SJSA1 (cell line): ENCODE measurements at regions not wholly inside any gene's neighbourhood (a gene's known extent, or its start where the extent isn't known, plus 50 kb on each side); places are given as distances from the start of the nearest gene placed in this dataset.

Experiments used
- DNase-seq, 2 experiments: peaks; one replicate each; pipeline ENCODE4 v3.0.0-alpha.2; 2015 to 2020; ENCODE audit warnings: low spot score in 2 of 2, low read depth in 1 of 2
- H3K27ac ChIP-seq: fragments of 250-450 bp; sonication (Bioruptor Pico); 2 replicates; pipeline ENCODE4 v1.5.1; 2020; ENCODE audit warnings: mild to moderate bottlenecking, moderate library complexity
- H3K27me3 ChIP-seq: fragments of 250-450 bp; sonication (Bioruptor Pico); replicated peaks from 2 replicates; pipeline ENCODE4 v1.5.1; 2020; ENCODE audit warnings: mild to moderate bottlenecking, moderate library complexity
- H3K36me3 ChIP-seq: fragments of 250-450 bp; sonication (Bioruptor Pico); 2 replicates; pipeline ENCODE4 v1.5.1; 2020; ENCODE audit warnings: mild to moderate bottlenecking
- H3K4me1 ChIP-seq: fragments of 250-450 bp; sonication (Bioruptor Pico); replicated peaks from 2 replicates; pipeline ENCODE4 v1.6.1; 2021; ENCODE audit warnings: mild to moderate bottlenecking
- H3K4me3 ChIP-seq: fragments of 250-450 bp; sonication (Bioruptor Pico); 2 replicates; pipeline ENCODE4 v1.5.1; 2020; ENCODE audit warnings: mild to moderate bottlenecking
- H3K9me3 ChIP-seq: fragments of 250-450 bp; sonication (Bioruptor Pico); replicated peaks from 2 replicates; pipeline ENCODE4 v1.5.1; 2020; ENCODE audit warnings: mild to moderate bottlenecking

- H3K9me3 ChIP-seq: no peaks in the 10 kb centered on the region; the same call in 1 of the 2 replicates
- peaks cover 50% of the 10 kb centered on the region for H3K36me3 ChIP-seq
- no peak for DNase-seq
- H3K4me3 ChIP-seq: no peak overlapping the region
- no peaks in the 10 kb centered on the region for H3K27me3 ChIP-seq
- no peaks in the 10 kb centered on the region; the same call in 1 of the 2 replicates for H3K4me1 ChIP-seq
- H3K27ac ChIP-seq: no peak overlapping the region
Measured at GRCh38 chr14:101049511-101049910, 146.0 kb upstream of the RTL1 start.

GRCh38 chr14:101049942-101050341 is 146.4 kb upstream of the RTL1 start:
- no peak for DNase-seq
- Histone ChIP-seq H3K9me3 (no peaks in the 10 kb centered on the region; the same call in 1 of the 2 replicates), H3K27me3 (no peaks in the 10 kb centered on the region), H3K27ac (no peak overlapping the region), H3K36me3 (peaks cover 54% of the 10 kb centered on the region), H3K4me1 (no peaks in the 10 kb centered on the region; the same call in 1 of the 2 replicates), H3K4me3 (no peak overlapping the region)

GRCh38 chr14:101050901-101051490 is 147.5 kb upstream of the RTL1 start:
- no peak for DNase-seq
- H3K36me3 ChIP-seq: peaks cover 55% of the 10 kb centered on the region
- no peaks in the 10 kb centered on the region; the same call in 1 of the 2 replicates for H3K4me1 ChIP-seq
- no peak overlapping the region for H3K27ac ChIP-seq
- H3K9me3 ChIP-seq: no peaks in the 10 kb centered on the region; the same call in 1 of the 2 replicates
- H3K27me3 ChIP-seq: no peaks in the 10 kb centered on the region
- H3K4me3 ChIP-seq: no peak overlapping the region

- no peak for DNase-seq
- H3K4me1 ChIP-seq: peaks cover 6% of the 10 kb centered on the region
- H3K36me3 ChIP-seq: peaks cover 65% of the 10 kb centered on the region
- no peak overlapping the region for H3K27ac ChIP-seq
- no peaks in the 10 kb centered on the region; the same call in 1 of the 2 replicates for H3K9me3 ChIP-seq
- H3K4me3 ChIP-seq: no peak overlapping the region
- H3K27me3 ChIP-seq: no peaks in the 10 kb centered on the region
Measured at GRCh38 chr14:101054671-101055070, 151.1 kb upstream of the RTL1 start.

- no peak overlapping the region for H3K4me3 ChIP-seq
- H3K27ac ChIP-seq: no peak overlapping the region
- H3K36me3 ChIP-seq: peaks cover 65% of the 10 kb centered on the region
- H3K4me1 ChIP-seq: peaks cover 6% of the 10 kb centered on the region
- H3K27me3 ChIP-seq: no peaks in the 10 kb centered on the region
- DNase-seq: no peak
- no peaks in the 10 kb centered on the region; the same call in 1 of the 2 replicates for H3K9me3 ChIP-seq
Measured at GRCh38 chr14:101055106-101055662, 151.7 kb upstream of the RTL1 start.

- Histone ChIP-seq H3K4me1 (peaks cover 6% of the 10 kb centered on the region), H3K9me3 (no peaks in the 10 kb centered on the region; the same call in 1 of the 2 replicates), H3K36me3 (peaks cover 66% of the 10 kb centered on the region), H3K27ac (no peak overlapping the region), H3K4me3 (no peak overlapping the region), H3K27me3 (no peaks in the 10 kb centered on the region)
- no peak for DNase-seq
Measured at GRCh38 chr14:101055776-101056374, 152.4 kb upstream of the RTL1 start.

GRCh38 chr14:101056446-101056845 is 152.9 kb upstream of the RTL1 start:
- Histone ChIP-seq H3K4me3 (no peak overlapping the region), H3K27me3 (no peaks in the 10 kb centered on the region), H3K9me3 (no peaks in the 10 kb centered on the region; the same call in 1 of the 2 replicates), H3K27ac (no peak overlapping the region), H3K36me3 (peaks cover 68% of the 10 kb centered on the region), H3K4me1 (peaks cover 12% of the 10 kb centered on the region)
- DNase-seq: no peak

- Histone ChIP-seq H3K4me3 (no peak overlapping the region), H3K27me3 (no peaks in the 10 kb centered on the region), H3K27ac (no peak overlapping the region), H3K36me3 (peaks cover 66% of the 10 kb centered on the region), H3K9me3 (no peaks in the 10 kb centered on the region; the same call in 1 of the 2 replicates), H3K4me1 (peaks cover 19% of the 10 kb centered on the region)
- DNase-seq: no peak
Measured at GRCh38 chr14:101057394-101057793, 153.9 kb upstream of the RTL1 start.

GRCh38 chr14:101058571-101058970 is 155.0 kb upstream of the RTL1 start:
- no peak overlapping the region for H3K4me3 ChIP-seq
- no peak overlapping the region for H3K27ac ChIP-seq
- H3K4me1 ChIP-seq: peaks cover 30% of the 10 kb centered on the region
- peak in 1 of 2 experiments; percentile 6 for DNase-seq
- peaks cover 63% of the 10 kb centered on the region for H3K36me3 ChIP-seq
- no peaks in the 10 kb centered on the region for H3K27me3 ChIP-seq
- no peaks in the 10 kb centered on the region; the same call in 1 of the 2 replicates for H3K9me3 ChIP-seq

- peaks cover 55% of the 10 kb centered on the region for H3K36me3 ChIP-seq
- DNase-seq: no peak
- H3K27me3 ChIP-seq: no peaks in the 10 kb centered on the region
- peaks cover 30% of the 10 kb centered on the region for H3K4me1 ChIP-seq
- H3K27ac ChIP-seq: no peak overlapping the region
- no peaks in the 10 kb centered on the region for H3K9me3 ChIP-seq
- no peak overlapping the region for H3K4me3 ChIP-seq
Measured at GRCh38 chr14:101060171-101060601, 156.7 kb upstream of the RTL1 start.

GRCh38 chr14:101061411-101062064 is 158.0 kb upstream of the RTL1 start:
- no peak for DNase-seq
- Histone ChIP-seq H3K4me3 (no peak overlapping the region), H3K27ac (no peak overlapping the region), H3K9me3 (no peaks in the 10 kb centered on the region), H3K4me1 (peaks cover 30% of the 10 kb centered on the region), H3K27me3 (no peaks in the 10 kb centered on the region), H3K36me3 (peaks cover 45% of the 10 kb centered on the region)

GRCh38 chr14:101062065-101062450 is 158.5 kb upstream of the RTL1 start:
- H3K4me1 ChIP-seq: peaks cover 30% of the 10 kb centered on the region
- H3K27ac ChIP-seq: no peak overlapping the region
- H3K4me3 ChIP-seq: no peak overlapping the region
- no peaks in the 10 kb centered on the region for H3K9me3 ChIP-seq
- DNase-seq: peak; percentile 77 to 91
- H3K27me3 ChIP-seq: no peaks in the 10 kb centered on the region
- peaks cover 48% of the 10 kb centered on the region for H3K36me3 ChIP-seq

GRCh38 chr14:101062601-101063000 is 159.1 kb upstream of the RTL1 start:
- Histone ChIP-seq H3K4me1 (peaks cover 30% of the 10 kb centered on the region), H3K4me3 (no peak overlapping the region), H3K27ac (no peak overlapping the region), H3K9me3 (no peaks in the 10 kb centered on the region), H3K27me3 (no peaks in the 10 kb centered on the region), H3K36me3 (peaks cover 44% of the 10 kb centered on the region)
- DNase-seq: no peak

- no peak for DNase-seq
- H3K27ac ChIP-seq: no peak overlapping the region
- H3K27me3 ChIP-seq: no peaks in the 10 kb centered on the region
- peaks cover 30% of the 10 kb centered on the region for H3K4me1 ChIP-seq
- H3K4me3 ChIP-seq: no peak overlapping the region
- H3K36me3 ChIP-seq: peaks cover 38% of the 10 kb centered on the region
- H3K9me3 ChIP-seq: no peaks in the 10 kb centered on the region
Measured at GRCh38 chr14:101063121-101063520, 159.6 kb upstream of the RTL1 start.
